ENCODE measurements at regions not wholly inside any gene's neighbourhood (a gene's known extent, or its start where the extent isn't known, plus 50 kb on each side); places are given as distances from the start of the nearest gene placed in this dataset.
A peak's percentile ranks its signal among the peaks of the same experiment; 100 is the strongest.

DNA sequence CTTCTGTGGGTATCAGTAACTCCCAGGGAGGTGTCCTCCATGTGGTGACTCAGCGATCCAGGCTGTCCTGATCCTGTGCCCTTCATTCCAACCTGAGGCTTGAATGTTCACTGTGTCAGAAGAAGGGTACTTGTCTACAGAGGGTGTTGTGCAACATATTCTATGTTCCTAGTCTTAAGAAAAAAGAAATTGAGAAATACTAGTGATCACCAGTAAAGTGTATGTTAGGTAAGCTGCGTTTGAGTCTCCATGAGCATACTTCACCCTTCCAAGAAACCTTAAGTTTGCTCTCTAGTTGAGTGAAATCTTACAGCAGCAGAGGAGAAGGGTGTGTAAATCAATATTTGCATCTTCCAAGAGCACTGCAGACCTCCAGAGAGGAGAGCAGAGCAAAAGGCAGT lies 122.2 kb upstream of the SLC24A5 start:
- no peak for DNase-seq

DNA sequence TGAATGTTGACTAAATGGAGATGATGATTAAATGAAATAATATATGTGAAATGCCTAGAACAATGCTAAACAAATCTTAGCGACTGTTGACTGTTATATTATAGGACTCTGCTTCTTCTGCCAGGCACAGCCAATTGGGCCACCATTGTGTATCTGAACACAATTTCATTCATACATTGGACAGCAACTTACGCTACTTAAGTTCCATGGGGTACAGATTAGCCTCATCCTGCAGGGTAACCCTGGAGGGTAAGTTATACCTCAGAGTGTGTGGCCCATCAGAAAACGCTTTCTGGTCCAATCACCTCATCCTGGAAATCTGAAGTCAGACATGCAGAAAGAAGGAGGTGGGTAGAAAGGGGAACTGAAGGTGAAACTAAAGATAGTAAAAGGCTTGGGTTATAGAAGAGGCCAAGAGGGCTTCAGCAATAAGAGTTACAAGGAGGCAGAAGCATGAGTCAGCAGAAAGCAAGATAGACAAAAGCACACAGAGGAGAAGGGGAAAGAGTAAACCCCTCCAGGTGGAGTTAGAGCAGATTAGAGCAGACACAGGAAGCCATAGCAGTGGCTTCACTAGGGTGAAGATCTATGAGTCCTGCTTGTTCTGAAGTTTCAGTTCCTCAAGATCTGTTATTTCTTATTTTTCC lies 119.3 kb upstream of the SLC24A5 start:
- no peak for DNase-seq

DNA sequence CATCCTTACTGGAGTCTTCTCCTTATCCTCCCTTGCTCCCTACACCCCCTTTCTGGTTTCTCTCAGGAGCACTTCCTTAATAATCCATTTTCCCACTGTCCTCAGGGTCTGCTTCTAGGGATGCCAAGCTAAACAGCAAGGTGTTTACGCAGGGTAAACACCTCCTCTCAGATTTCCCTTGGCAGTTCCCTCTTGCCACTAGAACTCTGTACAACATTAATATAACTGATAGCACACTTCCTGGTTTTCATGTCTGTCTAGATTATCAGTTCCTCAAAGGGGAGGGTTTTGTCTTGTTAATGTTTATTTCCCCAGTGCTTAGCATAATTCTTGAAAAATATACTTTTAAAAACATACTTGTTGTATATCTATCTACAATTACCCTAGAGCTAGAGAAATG lies 118.0 kb upstream of the SLC24A5 start:
- DNase-seq, result no peak

DNA sequence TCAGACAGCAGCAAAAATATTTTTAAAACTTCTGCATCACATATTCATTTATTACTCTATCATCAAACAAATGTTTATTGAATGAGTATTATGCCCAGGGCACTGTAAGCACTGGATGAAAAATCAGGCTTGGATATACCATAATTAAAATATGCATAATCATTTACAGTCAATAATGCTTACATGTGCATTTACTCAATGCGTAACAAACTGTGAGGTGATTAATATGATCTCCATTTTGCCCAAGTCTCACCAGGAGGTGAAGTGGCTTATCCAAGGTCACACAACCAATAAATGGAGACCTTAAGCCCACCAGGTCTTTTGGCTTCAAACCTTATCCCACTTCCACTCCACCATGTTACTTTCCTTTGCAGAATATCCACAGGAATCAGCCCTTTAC lies 117.3 kb upstream of the SLC24A5 start:
- DNase-seq, result no peak

DNA sequence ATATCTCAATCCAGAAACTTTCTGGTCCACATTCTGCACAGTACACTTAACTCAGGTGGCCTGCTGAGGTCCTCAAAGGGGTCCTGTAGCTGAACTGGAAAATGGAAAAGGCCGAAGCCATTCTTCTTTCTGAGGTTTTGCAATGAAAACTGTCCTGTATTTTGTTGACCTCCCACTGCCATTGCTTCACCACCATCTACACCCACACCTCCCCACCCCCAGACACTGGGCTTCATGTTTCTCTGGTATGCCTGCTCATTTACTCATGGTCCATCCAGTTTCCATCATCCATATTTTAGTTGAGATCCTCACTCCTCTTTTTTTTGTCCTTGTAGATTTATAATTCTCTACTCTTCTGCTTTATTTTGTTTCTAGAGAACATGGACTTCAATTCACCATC lies 115.7 kb upstream of the SLC24A5 start:
- no peak for DNase-seq

DNA sequence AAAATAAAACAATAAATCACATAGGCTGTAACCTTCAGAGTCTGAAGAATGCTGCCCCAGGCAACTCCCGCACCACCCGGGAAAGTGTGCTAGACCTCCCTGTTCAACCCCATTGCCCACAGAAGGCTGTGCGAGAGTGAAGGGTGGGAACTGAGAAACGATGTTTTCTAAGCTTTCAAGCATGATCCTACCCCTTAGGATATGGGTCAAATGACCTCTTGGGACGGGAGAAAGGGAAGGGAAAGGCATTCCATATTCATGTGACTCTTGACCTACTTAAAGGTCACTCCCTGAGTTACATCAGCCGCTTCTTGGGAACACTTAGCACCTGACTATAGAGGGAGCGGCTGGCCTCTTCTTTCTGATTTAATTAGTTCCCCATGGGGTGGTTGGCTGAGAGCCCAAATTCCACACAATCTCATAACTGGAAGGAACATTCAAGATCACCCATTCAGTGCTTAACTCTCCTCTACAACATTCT lies 114.7 kb upstream of the SLC24A5 start:
- DNase-seq, result no peak

DNA sequence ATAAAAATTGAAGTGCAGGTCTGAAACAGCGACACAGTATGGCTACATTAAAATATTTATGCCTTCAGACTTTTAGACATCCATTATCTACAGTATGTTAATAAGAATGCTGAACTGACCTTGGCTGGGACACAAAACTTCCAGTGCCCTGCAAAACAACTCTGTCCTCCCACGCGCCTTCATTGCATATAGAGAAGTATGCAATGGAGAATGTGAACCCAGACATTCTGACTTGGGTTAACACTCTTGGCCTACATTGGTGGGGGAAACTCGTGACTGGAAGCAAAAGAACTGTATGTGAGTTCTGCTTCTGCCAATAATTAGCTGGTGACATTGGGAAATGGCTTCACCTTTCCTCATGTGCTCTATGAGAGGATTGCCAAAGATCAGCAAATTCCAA lies 110.5 kb upstream of the SLC24A5 start:
- DNase-seq, result no peak

DNA sequence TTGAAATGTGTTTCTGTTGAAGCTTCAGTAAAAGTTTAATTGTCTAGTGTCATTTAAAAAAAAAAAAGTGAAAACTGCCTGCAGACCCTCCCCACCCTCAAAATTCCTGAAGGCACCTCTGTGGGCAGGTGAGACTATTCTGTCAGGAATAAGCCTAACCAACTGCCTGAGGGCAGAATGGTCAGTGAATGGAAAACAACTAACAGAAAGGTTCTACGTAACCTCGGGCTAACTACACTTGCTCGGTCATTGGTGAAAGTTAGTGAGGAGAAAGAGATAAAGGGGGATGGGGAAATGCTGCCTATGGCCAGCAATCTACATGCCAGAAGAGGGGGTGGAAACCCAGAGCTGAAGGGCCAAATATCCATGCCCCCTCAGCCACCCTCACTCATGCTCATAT lies 108.6 kb upstream of the SLC24A5 start:
- no peak for DNase-seq

DNA sequence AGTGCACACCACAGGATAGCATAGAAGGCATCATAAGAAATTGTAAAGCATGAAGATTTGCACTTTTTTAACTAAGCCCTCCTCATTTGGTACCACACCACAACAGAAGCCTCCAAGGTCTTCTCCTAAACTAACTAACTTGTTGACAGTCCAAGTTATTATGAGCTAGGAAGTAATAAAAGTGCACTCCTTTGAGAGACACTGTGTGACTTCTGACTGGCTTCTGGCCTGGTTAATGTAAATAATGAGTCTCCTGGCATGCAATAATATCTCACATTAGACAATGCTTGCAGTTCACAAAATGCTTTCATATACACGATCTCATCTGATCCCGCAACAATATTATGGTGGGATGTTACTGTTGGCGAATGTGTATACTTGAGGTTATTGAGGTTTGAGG lies 103.9 kb upstream of the SLC24A5 start:
- DNase-seq, result no peak

DNA sequence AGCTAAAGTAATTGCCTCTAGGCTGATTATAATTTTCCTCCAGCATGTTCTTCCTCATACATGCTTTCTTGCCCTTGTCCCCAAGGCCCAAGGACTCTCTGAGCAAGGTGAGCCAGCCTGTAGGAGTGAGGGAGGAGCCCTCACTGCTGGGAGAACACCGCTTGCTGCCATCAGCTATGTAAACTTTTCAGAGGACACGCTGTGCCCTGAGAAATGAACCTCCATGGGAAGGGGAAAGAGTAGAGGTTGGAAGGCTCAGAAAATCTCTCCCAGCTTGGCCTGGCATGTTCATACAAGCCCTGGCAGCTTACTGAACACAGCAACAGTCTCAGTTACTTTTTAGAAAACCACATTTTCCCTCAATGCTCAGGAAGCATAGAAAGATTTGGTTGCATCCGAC lies 103.0 kb upstream of the SLC24A5 start:
- DNase-seq, result no peak

DNA sequence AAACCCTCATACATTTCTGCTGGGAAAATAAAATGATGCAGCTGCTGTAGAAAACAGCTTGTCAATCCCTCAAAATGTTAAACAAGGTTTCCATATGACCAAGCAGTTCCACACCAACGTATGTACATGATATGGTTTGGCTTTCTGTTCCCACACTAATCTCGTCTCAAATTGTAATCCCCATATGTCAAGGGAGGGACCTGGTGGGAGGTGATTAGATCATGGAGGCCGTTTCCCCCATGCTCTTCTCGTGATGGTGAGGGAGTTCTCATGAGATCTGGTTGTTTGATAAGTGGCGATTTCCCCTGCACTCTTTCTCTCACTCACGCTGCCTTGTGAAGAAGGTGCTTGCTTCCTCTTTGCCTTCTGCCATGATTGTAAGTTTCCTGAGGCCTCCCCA lies 100.6 kb upstream of the SLC24A5 start:
- DNase-seq, result no peak

DNA sequence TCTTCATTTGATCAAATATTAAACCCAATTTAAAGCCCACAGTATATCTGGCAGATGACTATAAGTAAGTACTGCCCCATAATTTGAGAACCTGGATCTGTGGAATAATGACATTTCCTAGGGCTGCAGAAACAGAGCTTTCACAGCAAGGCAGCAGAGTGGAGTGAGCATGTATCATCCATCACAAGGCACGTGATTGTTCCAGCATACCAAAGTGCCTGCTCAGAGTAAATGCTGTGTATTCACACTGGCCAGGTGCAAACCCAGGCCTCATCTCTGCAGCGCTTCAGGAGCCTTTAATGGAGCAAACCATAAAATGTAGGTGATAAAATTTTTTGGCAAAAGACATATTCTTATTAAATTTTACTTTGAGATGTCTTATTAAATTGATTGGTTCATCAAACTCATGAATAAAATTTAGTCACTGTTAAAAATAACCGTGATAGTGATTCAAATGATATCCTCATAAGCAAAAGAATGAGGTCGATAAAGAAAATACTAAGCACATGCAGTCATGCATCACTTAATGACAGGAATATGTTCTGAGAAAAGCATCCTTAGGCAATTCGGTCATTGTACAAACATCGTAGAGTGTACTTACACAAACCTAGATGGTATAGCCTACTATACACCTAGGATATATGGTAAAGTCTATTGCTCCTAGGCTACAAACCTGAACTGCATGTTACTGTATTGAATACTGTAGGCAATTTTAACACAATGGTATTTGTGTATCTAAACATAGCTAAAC lies 99.3 kb upstream of the SLC24A5 start:
- DNase-seq, result no peak

DNA sequence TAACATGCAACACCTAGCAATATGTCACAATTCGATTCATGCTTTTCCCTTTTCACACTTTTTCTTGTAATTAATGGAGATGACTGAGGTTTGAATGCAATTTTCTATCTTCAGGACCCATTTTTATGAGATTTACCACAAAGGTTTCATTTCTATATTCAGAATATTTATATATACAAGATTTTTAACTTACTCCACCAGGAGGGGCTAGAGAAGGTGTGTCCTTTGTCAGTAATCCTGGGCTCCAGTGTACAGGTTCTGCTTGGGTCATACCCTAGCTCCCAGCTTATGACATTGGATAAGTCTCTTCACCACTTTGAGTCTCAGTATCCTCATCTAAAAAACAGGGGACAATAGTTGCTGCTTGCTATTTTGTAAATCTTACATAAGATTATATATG lies 95.7 kb upstream of the SLC24A5 start:
- DNase-seq, result no peak

DNA sequence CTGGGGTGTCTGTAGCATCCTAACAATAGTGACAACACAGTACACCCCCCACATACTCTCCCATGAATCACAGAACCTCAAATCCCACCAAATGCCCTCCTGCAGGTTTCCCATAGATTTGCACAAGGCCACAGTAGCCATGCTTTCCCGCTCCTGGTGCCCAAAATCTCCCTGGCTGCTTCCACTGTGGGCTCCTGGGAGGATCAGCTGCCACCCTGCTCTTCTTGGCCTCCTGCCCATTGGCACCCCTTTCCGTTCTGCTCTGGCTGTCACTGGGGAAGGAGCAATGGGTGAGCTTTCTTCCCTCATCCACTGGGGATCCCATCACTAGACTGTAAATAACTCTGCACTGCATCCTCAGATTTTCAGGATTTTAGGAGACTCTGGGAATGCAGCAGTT lies 92.1 kb upstream of the SLC24A5 start:
- DNase-seq, result no peak

DNA sequence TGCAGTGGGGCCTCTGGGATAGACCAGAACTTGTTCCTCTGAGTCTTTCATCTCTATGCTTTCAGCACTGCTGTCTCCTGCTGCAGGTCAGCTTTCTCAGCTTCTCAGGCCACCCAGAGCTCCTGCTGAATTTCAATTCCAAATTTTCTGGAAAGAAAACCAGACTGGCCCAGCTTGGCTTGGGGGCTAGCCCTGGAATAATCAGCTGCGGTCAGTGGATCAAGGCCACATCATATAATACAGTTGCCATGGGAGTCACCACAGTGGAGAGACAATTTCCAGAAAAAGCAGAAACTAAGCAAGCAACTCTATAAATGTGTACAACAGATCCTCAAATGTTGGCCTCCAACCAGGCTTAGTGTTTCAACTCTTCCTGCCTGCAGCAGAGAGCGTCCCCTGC lies 91.1 kb upstream of the SLC24A5 start:
- peak; percentile 25 for DNase-seq

DNA sequence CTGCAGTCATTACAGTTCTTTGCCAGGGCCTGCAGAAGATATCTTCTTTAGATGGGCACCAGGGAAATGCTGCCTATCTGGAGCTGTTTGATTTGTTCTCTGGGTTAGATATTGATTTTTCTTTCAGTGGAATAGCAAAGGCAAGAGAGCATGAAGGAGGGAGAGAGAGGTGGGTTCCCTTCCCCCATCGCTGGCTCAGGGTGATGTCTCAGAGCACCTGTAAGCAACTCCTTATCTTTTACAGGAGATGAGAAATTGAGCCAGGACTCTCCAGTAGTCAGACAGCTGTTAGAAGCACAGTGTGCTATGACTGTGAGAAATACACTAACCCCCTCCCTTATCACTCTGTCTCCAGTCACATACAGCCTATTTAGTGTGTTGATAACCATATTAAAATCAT lies 89.3 kb upstream of the SLC24A5 start:
- no peak for DNase-seq

DNA sequence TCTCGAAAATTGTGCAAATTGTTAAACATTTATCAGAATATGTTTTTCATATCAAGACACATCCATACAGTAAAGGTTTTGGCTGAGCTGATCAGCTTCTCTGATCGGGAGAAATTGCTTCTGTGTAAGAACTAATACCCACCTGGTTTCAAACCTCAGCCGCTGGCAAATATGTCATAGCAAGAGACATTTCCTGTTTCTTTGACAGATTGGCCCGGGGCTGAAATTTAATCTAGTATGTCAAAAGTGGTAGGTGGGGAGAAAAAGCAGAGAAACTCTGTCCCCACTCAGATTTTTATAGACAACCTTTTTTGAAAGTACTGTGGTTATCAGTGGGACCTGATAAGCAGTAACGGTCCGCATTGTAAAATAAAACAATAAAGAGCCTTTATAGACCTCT lies 88.8 kb upstream of the SLC24A5 start:
- DNase-seq, result no peak

DNA sequence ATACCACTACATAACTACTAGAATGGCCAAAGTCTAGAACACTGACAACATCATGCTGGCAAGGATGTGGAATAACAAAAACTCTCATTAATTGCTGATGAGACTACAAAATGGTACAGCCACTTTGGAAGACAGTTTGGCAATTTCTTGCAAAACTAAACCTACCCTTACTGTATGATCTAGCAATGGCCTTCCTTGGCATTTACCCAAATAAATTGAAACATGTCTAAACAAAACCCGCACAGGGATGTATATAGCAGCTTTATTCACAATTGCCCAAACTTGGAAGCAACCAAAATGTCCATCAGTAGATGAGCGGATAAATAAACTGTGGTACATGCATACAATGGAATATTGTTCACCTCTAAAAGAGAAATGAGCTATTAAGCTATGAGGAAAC lies 87.9 kb upstream of the SLC24A5 start:
- no peak for DNase-seq

DNA sequence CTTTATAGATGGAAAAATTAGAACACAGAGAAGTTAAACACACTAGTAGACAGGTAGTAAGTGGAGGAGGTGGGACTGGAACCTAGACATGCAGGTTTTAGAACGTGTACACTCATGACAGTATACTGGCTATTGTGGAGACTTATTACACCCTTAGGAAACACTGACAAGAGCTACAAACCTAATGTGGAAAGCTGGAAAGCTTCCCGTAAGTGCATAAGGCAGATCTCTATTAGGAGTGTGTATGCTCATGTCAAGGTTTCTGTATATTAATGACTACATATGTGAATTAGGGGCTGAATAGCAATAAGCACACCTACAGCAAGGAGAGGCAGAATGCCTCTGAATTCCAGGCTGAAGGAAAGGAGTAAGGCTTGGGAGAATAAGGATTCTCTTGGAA lies 82.6 kb upstream of the SLC24A5 start:
- DNase-seq, result no peak

DNA sequence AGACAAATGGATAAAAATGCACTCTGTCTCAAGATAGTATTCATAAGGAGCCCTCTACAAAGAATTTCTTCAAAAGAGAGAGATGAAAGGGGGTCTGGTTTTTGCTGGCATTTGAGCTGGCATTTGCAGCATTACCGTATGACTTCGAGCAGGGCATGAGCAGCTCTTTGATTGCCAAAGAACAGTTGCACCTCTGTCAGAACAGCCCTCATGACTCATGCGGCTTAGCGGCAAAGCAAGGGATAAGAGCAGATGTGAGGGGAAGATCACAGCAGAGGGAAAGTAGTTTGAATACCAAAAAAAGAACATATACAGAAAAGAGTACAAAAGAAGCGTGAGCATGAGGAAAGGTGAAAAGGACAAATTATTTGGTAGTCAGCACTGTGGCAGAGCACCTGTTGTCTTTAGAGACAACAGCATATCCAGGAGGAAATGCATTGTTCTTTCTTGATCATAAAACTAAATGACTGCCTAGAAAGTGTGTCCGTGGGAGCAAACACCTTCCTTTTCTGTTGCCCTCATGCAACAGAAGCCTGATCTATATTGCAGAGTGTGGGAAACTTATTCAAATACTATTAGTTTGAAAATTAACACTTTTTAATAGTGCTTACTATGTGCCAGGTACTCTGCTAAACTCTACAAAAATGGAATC lies 80.5 kb upstream of the SLC24A5 start:
- DNase-seq, result no peak

DNA sequence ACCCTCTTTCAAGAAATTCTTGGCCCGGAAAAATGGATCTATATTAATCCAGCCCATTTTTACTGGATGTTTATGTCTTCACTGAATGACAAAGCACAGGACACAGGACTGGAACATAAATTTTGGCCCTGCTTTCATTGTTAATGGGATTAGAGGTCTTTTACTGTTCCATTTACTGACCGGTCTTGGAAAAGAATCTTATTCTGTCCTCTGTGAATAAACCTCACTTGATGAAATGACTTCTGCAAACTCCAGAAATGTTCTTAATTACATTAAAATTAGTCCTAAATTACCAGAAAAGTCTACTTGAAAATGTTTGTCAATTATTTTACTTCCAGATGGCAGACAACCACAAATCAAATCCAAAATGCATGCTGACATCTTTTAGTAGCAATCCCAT lies 79.3 kb upstream of the SLC24A5 start:
- no peak for DNase-seq

DNA sequence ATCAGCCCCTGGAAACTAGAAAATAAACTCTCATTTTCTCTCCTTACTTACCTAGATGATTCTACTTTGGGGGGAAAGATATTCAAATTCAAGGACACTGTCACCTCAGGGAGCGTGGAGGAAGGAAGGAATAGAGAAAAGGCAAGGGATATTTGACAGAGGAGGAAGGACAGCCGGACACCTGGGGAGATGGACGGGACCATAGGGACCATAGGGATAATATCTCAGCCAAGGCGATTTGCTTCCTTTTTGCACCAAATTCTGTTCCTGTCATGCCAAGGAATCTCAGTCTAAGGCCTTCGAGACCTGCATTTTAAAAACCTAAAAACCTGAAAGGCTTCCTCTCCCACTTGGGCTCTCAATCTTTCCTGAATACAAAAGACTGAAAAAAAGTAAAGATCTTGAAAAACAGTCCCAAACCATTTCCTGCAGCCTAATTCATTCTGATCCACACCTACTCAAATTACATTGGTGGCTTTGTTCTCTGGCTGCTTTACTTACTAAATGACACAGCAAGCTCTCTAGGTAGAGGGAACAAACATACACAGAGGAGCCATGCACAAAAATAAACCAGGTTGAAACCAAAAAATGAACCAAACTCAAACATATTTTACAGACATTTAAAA lies 73.9 kb upstream of the SLC24A5 start:
- no peak for DNase-seq

DNA sequence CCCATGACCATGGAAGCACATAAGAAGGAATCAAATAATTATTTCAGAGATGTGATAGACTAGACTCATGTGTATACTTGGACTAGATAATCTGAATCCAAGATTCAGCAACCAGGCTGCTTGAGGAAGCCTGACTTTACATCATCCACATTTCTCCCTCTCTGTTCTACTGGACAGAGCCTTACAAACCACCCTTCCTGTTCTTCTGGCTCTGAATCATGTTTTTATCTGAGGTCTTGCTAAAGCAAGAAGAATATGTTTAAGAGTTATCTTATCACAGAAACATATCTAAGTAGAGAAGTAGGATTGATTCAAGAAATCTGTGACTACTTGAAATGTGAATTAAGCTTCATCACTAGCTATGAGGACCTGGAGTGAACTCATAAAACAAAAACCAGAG lies 71.1 kb upstream of the SLC24A5 start:
- DNase-seq, result no peak

DNA sequence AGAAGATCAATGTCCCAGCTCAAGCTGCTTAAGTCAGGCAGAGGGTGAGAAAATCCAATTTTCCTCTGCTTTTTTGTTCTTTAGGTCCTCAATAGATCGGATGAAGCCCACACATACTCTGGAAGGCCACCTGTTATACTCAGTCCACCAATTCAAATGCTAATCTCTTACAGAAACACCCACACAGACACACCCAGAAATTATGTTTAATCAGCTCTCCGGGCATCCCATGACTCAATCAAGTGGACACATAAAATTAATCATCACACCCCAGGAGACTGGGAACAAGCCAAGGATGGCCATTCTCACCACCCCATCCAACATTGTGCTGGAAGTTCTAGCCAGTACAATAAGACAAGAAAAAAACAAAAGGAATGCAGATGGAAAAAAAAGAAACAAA lies 67.8 kb upstream of the SLC24A5 start:
- DNase-seq, result no peak

All from hindlimb muscle (tissue), 1 donor.